ENCODE measurements at regions not wholly inside any gene's neighbourhood (a gene's known extent, or its start where the extent isn't known, plus 50 kb on each side); places are given as distances from the start of the nearest gene placed in this dataset.

DNA sequence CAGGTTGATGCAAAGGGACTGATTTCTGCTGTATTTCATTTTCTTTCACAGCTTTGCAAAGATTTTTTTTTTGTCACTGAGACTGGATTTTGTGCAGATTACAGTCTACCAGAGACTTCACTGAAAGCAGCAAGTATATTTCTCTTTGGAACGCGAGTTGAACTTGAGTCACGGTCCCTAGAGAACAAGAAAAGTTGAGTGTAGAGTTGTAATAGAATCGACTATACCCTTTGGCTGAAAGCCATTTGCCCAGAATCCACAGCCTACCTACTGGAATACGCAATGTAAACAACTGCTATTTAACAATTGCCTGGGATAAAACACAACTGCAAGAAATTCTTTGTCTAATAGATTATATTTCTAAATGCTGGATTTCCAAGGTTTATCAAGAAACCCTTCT lies 520.6 kb downstream of the HDGFL1 start:
- intact Hi-C loops (cut with DNase I), result no loop called here
- Histone ChIP-seq H3K27ac (no peak overlapping the region), H3K27me3 (no peaks in the 10 kb centered on the region), H3K4me1 (replicated peaks in 1 of 2) (no peaks in the 10 kb centered on the region), H3K36me3 (replicated peaks in 1 of 2) (no peaks in the 10 kb centered on the region), H3K9me3 (replicated peaks in 1 of 3) (no peaks in the 10 kb centered on the region), H3K4me3 (no peak overlapping the region)
- WGBS, 4 donors, result 75 to 84% (median 78%) methylated on average over 5 of the region's 5 CpGs
- no peak for DNase-seq
- no peak for TF ChIP-seq POLR2A (IDR thresholded peaks at IDR 0.05)

GRCh38 chr6:23091795-23092194 lies 522.4 kb downstream of the HDGFL1 start:
- intact Hi-C loops (cut with DNase I), result no loop called here
- H3K36me3 ChIP-seq (replicated peaks in 1 of 2), result no peaks in the 10 kb centered on the region
- no peaks in the 10 kb centered on the region for H3K27me3 ChIP-seq
- DNase-seq, result no peak
- H3K27ac ChIP-seq, result no peak overlapping the region
- H3K4me3 ChIP-seq, result no peak overlapping the region
- 44 to 56% (median 53%) methylated on average over 3 of the region's 3 CpGs for WGBS, 4 donors
- H3K4me1 ChIP-seq (replicated peaks in 1 of 2), result no peaks in the 10 kb centered on the region
- no peaks in the 10 kb centered on the region for H3K9me3 ChIP-seq (replicated peaks in 1 of 3)
- TF ChIP-seq CTCF (IDR thresholded peaks at IDR 0.05) (no peak), POLR2A (IDR thresholded peaks at IDR 0.05) (no peak)

DNA sequence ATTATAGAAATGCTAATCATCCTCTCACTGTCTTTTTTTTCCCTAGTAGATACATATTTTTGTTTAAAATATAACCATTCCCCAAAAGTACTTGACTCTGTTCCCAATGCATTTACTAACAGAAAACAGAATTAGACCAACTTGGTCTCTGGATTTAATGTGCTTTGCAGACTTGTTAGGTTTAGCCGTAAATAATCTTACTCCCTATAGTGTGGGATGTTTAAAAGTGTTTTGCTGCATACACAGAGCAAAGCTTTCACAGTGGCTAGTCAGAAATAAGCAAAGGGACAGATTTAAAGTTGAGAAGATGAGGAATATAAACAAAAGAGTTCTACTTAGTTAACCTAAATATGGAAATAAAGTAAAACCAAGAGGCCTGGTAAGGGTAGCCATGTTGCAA lies 527.5 kb downstream of the HDGFL1 start:
- Histone ChIP-seq H3K27ac (no peak overlapping the region), H3K9me3 (replicated peaks in 1 of 3) (no peaks in the 10 kb centered on the region), H3K4me3 (no peak overlapping the region), H3K27me3 (no peaks in the 10 kb centered on the region), H3K4me1 (replicated peaks in 1 of 2) (no peaks in the 10 kb centered on the region), H3K36me3 (replicated peaks in 1 of 2) (no peaks in the 10 kb centered on the region)
- TF ChIP-seq POLR2A (IDR thresholded peaks at IDR 0.05) (no peak), CTCF (IDR thresholded peaks at IDR 0.05) (no peak)
- WGBS, 4 donors, result 74 to 87% (median 80%) methylated on average over 1 of the region's 1 CpG
- intact Hi-C loops (cut with DNase I), result no loop called here
- no peak for DNase-seq

- Histone ChIP-seq H3K36me3 (replicated peaks in 1 of 2) (no peaks in the 10 kb centered on the region), H3K27me3 (no peaks in the 10 kb centered on the region), H3K27ac (no peak overlapping the region), H3K4me1 (replicated peaks in 1 of 2) (no peaks in the 10 kb centered on the region), H3K9me3 (replicated peaks in 1 of 3) (no peaks in the 10 kb centered on the region), H3K4me3 (no peak overlapping the region)
- TF ChIP-seq CTCF (IDR thresholded peaks at IDR 0.05), result no peak
- TF ChIP-seq POLR2A (IDR thresholded peaks at IDR 0.05), result no peak
- WGBS, 4 donors, result 48 to 70% (median 51%) methylated on average over 2 of the region's 2 CpGs
- no peak for DNase-seq
- intact Hi-C loops (cut with DNase I), result no loop called here
Measured at GRCh38 chr6:23097566-23097965, 528.2 kb downstream of the HDGFL1 start.

- Histone ChIP-seq H3K27ac (no peak overlapping the region), H3K27me3 (no peaks in the 10 kb centered on the region), H3K36me3 (replicated peaks in 1 of 2) (no peaks in the 10 kb centered on the region), H3K9me3 (replicated peaks in 1 of 3) (no peaks in the 10 kb centered on the region), H3K4me1 (replicated peaks in 1 of 2) (no peaks in the 10 kb centered on the region), H3K4me3 (no peak overlapping the region)
- no peak for DNase-seq
- WGBS, 4 donors, result 69 to 79% (median 78%) methylated on average over 2 of the region's 2 CpGs
- TF ChIP-seq CTCF (IDR thresholded peaks at IDR 0.05) (no peak), POLR2A (IDR thresholded peaks at IDR 0.05) (no peak)
- intact Hi-C loops (cut with DNase I), result no loop called here
Measured at GRCh38 chr6:23106951-23107350, 537.6 kb downstream of the HDGFL1 start.
